HG03108 (cell line): ENCODE measurements at regions not wholly inside any gene's neighbourhood (a gene's known extent, or its start where the extent isn't known, plus 50 kb on each side); places are given as distances from the start of the nearest gene placed in this dataset.
"Not testable (repeated sequence)": the region's sequence is repeated elsewhere in the genome, so short reads cannot be mapped to it uniquely, and the experiment has no call there.

Source experiments
- ATAC-seq: cut with Tn5 transposase; IDR thresholded peaks from one replicate; pipeline ENCODE4 v1.9.1; 2021; ENCODE audit warnings: moderate library complexity; ENCODE audit not compliant: unreplicated experiment

DNA sequence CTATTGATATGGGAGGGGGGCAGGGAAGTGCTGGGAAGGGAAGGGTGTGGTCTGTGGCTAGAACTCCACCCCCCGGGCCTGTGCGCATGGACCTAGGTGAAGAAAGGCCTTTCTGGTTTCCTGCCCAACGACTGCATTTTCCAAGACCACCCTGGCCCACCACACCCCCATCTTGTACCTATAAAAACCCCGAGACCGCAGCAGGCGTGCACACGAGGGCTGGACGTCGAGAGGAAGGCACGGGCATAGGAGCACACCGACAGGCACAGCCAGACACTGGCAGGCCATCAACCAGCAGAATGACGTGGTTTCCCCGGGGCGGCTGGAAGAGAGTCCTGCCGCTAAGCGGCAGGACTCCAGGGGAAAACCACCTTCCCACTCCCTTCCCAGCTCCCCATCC lies 981.1 kb downstream of the PCDH7 start:
- no peak for ATAC-seq

DNA sequence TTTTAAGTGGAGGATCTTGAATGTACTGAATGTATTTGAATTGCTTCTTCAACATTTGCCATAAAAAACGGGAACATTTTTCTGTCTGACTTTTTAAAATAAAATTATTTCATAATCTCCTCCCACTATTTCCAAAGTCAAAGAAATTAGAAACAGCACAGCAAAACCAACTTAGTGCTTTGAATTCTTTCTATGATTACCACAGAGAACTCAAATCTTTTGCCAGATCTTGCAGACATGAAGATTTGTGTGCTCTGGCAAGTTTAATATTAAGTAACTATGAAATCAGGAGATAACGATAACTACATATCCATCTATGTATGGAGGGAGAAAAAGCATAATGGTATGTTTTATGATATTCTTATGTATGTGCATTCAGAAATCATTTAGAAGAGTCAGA lies 982.2 kb downstream of the PCDH7 start:
- ATAC-seq = no peak

DNA sequence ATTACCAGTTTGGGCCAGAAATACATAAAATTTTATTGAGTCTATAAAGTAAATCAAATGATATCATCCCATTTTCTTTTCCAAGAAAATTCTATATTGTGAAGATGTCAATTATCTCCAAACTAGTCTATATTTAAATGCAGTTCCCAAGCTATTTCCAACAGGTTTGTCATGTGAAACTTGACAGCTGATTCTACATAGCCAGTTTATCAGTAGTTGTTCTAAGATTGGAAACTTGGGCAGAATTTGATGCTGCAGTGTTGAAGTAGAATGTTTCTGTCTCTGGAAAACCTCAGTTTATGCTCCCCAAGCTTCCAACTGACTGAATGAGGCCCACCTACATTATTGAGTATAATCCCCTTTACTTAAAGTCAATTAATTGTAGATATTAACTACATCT lies 994.1 kb downstream of the PCDH7 start:
- ATAC-seq = no peak

DNA sequence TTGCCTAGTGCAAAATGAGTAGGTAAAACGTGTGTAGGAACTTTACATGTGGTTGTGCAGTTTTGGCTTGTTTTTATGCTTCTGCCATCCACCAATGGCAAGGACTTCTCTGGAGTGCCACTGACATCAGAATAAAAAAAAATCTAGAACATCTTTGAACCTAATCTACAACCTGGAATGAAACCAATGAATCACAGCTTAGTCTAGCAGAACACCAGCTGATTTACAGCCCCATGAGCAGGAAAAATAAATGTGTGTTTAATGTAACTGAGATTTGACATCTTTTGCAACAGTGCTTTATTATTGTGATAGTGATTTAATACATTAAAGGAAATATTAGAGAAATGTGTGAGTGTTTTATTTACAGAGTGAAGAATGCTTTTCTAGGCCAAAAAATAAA lies 995.1 kb downstream of the PCDH7 start:
- ATAC-seq = no peak

DNA sequence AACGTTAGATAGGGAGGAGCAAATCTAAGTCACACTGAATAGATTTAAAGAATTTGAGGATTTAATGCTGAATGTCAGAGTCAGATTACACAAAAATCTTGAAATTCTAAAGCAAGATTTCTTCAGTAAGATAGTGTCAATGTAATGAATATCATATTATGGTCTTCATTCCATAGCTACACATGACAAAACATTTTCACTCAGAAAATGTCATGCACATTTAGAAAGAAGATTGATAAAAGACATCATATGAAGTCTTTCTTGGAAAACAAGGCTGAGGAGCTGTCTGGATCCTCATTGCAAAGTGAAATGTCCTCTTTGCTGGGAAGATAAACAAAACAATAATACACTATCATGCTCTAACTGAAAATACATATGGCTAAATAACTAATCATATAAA lies 1006.9 kb downstream of the PCDH7 start:
- no peak for ATAC-seq

DNA sequence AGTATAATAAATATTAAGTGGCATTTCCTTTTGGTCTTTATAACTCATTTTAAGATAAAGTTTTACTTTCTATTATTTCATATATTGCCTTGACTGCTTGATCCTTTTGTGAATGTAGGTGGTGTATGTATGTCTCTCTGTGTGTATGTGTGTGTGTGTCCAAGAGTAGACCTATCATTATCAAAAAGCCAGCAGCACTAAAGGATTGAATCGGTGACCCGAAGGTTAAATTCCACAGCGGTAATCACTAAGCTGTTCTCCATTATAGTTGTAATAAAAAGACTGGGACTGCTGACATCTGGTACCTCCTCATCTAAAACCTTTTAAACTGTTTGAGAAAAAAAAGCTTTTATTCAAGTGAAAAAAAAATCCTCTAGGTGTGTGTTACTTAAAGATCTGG lies 1014.8 kb downstream of the PCDH7 start:
- no peak for ATAC-seq

DNA sequence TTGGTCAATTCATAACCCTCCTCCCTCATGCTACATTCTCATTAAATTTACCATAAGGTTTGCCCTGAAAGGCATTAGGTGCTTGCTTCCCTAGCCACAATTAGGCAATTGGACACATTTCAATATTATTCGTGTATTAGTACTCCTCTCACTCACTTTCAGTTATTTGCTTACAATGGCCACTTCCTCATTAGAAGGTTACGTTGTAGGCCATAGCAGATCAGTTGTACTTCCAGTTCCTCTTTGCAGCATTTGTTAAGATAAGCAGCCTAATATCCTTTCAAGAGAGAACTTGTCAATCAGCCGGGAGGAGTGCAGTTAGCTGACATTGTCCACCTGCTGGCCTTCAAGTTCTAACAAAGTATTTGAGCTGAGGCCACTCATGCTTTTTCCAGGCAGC lies 1017.2 kb downstream of the PCDH7 start:
- ATAC-seq = no peak

DNA sequence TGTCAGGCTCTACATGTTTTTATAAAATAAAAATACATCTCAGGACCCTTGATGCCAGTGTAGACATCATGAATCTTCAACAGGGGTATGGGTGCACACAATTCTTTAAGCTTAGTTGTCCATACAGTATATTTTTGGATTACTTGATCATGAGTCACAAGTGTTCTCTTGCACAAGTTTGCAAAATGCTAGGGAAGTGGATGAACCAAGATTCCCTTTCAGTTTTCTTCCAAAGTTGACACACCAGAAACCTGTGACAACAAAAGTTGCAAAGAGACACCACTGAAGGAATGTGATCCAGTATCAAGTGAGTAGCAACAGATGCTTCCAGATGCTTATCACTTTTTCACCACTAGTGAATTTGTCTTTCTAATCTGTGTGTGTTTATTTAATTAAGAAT lies 1021.2 kb downstream of the PCDH7 start:
- no peak for ATAC-seq

DNA sequence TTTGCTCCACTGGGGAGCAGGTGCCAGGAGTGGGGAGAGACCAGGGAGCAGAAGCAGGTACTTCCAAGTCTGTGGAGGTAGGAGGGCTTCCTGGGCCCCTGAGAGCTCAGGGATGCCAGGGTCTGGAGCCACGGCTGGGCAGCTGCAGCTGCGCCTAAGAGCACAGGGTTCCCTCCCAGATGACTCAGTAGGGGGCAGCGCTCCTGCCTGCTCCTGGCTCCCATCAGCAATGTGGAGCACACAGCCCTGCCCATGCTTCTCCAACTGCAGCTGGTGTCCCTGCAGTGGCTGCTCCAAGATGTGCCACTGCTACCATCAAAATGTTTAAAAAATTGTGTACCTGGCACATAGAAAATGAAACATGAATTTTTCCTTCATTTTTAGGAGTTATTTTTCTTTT lies 1028.2 kb downstream of the PCDH7 start:
- no peak for ATAC-seq

DNA sequence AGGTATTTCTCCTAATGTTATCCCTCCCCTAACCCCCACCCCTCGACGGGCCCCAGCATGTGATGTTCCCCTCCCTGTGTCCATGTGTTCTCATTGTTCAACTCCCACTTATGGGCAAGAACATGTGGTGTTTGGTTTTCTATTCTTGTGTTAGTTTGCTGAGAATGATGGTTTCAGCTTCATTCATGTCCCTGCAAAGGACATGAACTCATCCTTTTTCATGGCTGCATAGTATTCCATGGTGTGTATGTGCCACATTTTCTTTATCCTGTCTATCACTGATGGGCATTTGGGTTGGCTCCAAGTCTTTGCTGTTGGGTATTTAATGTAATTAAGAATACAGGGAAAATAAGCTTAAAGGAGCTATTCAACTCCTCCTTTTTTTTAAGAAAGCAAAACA lies 1030.4 kb downstream of the PCDH7 start:
- ATAC-seq = not testable (repeated sequence)

DNA sequence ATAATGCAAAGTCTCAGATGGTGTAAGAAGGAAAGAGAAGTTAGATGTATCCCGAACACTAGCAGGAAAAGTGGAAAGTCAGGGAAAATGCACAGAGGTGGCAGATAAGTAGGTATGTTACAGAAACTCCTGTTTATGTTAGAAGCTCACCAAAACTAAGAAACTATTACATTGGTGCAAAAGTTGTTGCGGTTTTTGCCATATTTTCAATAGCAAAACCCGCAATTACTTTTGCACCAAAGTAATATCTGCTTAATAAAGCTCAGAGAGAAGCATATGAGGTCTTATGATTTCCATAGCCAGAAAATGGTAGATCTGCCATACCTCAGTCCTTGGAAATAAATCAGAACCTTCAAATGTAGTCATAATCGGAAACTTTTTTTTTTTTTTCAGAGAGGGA lies 1035.6 kb downstream of the PCDH7 start:
- ATAC-seq = no peak

DNA sequence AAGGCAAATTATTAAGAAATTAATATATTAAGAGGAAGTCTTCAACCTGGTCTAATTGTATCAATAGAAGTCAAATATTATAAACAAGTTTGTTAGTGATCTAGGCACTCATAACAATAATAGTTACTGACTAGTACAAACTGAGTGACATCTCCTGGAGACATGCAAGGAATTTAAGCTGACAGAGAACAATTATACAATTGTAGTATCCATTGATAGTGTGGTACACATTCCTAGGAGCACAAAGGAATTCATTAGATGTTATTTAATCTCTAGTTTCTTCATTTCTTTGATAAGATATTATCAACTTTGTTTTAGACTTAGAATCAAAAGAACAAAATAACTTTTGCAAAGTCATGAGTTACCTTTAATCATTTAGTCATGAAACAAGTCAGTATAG lies 1048.6 kb downstream of the PCDH7 start:
- ATAC-seq = no peak

DNA sequence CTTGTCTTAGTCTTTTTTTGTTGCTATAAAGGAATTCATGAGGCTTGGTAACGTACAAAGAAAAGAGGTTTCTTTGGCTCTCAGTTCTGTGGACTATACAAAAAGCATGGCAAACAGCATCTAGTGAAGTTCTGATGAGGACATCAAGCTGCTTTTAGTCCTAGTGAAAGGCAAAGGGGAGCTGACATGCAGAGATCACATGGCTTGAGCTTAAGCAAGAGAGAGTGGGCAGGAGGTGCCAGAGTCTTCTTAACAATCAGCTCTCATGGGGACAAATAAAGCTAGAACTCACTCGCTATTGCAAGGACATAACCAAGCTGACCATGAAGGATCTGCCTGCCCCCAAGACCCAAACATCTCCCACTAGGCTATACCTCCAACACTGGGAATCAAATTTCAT lies 1063.1 kb downstream of the PCDH7 start:
- no peak for ATAC-seq

DNA sequence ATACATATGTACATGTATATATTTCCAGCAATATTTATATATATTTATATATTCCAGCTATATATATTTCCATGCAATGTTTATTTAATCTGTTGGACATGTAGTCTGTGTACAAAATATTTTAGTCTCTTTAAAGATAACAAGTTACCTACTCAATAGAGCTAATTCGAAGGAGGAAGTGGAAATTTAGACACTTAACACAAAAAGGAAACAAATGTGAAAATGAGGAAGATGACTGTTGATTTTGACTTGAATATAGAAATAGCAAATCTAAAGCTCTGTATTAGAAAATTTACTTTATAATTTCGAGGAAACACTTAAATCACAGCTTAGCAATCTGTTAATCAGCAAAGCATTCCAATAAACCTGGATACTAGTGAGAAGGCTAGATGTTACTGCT lies 1064.4 kb downstream of the PCDH7 start:
- no peak for ATAC-seq

DNA sequence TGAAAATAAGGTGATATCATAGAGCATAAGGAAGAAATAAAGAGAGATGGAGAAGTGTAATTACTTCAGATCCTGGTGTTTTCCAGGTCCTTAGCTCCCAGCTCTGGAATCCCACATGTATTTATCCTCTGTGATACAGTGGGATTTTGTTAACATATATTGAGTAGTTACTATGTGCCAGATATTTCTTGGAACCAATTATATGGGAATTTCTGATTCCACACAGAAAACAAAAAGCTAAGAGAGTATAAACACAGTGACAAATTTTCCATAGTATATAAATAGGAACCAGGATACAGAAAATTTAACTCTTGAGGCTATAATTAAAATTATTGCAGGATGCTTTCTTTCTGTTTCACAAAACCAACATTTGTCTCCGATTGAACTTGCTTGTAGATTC lies 1067.5 kb downstream of the PCDH7 start:
- no peak for ATAC-seq

DNA sequence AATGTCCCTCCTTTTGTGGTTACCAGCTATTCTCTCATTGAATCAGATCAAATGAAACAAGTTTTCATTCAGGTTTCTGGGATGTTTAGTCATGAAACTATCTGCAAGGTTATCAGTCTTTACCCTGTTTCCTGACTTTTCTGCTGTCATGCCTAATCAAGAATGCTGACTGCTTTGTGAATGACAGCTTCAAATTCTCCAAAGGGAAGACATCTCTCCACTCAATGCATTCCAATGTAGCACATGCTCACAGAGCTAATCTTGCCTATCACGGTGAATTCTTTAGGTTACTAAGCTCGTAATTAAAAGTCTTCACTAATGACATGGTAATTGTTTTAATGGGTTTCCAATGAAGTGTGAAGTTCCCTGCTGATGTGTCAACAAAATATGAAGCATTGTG lies 1068.5 kb downstream of the PCDH7 start:
- no peak for ATAC-seq

DNA sequence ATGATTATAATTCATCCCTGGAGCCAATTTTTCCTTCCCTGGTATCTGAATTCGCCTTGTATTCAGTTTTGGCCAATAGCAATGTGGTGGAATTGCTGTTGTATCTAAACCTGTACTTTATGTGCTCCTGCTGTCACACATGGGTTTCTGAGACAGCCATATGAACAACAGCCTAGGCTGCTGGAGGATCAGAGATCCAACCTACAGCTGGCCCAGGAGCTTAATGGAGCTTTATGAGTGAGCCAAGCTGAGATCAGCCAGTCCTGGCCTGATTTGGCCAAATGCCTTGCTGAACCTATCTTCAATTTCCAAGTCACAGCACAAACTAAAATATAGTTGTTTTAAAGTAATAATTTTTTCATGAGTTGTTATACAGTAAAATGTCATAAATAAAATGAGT lies 1071.5 kb downstream of the PCDH7 start:
- ATAC-seq = no peak

DNA sequence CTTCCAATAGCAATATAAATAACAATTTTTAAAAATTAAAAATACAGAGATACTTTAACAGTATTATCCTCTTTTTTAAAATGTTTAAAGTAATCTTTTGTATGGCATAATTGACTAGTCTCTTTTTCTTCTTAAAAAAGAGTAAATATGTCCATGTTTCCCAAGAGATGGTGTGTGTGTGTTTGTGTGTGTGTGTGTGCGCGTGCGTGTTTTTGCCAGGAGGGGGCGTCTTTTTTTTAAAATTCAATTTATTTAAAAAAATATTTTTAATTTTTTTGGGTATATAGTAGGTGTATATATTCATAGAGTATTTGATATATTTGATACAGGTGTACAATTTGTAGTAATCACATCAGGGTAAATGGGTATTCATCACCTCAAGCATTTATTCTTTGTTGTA lies 1073.7 kb downstream of the PCDH7 start:
- no peak for ATAC-seq

DNA sequence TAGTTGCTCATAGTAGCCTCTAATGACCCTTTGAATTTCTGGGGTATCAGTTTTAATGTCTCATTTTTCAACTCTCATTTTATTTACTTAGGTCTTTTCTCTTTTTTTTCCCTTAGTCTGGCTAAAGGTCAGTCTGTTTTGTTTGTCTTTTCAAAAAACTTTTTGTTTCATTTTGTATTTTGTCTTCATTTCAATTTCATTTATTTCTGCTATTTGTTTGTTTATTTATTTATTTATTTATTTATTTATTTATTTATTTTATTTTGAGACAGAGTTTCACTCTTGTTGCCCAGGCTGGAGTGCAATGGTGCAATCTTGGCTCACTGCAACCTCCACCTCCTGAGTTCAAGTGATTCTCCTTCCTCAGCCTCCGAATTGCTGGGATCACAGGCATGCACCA lies 1076.9 kb downstream of the PCDH7 start:
- ATAC-seq = not testable (repeated sequence)

DNA sequence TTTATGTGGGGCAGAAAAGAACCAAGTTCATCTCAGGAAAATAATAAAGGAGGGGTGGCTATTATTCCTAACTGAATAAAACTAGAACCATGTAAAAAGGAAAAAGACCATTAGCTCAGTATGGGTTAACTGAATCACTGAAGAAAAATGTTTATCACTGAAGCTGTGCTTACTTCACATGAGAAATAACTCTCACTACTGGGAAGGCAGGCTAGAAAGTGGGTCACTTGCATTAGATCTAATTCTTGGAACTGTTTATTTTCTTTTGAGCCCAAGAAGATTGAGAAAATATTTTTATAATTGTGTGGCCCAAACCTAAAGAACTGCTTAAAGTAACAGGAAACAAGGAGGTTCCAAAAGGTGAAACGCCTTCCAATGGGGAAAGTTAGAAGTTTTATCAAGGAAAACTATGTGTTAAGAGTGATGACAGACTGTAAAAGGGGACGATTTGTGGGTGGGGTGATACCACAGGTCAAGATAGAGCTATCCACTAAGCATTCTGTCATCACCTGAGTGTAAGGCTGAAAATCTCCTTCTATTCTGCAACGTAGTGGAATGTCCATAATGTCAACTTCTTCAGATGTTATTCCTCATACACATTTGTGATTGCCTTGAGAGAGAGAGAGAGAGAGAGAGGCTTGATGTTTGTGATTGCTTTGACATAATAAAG lies 1083.5 kb downstream of the PCDH7 start:
- no peak for ATAC-seq

DNA sequence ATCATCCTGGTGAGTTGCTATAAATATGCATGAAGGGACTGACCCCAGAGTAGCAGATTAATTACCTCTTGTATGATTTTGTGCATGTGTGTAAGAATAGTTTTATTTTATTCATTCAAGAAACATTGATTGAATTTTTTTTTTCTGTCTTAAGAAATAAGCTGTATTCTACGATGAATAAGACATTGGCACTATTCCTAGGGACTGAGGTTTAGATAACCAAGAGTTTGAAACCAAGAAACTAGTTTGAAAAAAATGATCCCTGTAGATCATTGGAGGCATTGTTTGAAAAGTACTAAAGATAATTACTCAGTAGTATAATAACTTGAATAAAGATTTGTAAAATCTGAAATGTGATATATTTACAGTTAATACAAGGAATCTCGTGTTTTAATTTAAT lies 1086.9 kb downstream of the PCDH7 start:
- no peak for ATAC-seq

DNA sequence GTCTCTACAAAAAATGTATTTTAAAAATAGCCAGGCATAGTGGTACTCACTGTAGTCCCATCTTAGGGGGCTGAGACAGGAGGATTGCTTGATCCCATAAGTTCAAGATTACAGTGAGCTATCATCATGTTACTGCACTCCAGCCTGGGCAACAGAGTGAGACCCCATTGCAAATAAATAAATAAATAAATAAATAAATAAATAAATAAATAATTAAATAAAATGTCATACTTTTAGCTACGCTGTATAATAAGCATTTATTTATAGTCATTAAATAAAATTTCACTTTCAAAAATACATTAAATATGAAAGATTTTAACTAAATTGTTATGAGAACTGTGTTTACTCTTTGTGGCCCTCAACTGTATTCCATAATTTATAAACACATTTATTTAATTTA lies 1124.2 kb downstream of the PCDH7 start:
- no peak for ATAC-seq

DNA sequence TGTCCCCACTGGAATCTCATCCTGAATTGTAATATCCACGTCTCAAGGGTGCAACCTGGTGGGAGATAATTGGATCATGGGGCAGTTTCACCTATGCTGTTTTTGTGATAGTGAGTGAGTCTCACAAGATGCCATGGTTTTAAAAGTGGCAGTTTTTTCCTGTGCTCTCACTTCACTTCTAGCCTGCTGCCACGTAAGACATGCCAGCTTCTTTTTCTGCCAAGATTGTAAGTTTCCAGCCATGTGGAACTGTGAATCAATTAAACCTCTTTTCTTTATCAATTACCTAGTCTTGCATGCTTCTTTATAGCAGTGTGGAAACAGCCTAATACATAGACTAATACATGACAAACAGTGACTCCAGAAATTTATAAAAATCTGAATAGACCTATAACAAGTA lies 1131.8 kb downstream of the PCDH7 start:
- ATAC-seq = no peak

DNA sequence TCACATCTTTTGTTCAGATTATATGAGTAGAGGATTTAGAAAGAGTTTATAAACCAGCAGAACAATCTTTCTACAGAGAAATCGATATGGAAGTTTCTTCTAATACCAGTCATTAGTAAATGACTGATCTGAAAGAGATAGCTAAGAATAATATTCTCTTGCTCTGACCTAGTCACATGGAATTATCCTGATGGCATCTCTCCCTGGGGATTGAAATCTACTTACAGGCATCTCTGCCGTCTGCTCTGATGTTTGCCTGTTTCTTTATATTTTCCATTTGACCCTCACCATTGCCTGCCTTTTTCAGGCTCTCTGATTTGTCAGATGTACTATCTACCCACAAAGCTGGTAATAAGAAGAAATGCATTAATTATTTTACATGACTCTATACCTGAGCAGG lies 1157.3 kb downstream of the PCDH7 start:
- no peak for ATAC-seq
